Memory B cell (primary cell): ENCODE measurements at regions not wholly inside any gene's neighbourhood (a gene's known extent, or its start where the extent isn't known, plus 50 kb on each side); places are given as distances from the start of the nearest gene placed in this dataset.

Source experiments
- ATAC-seq: fragments of 150-1000 bp; cut with Tn5 transposase; 2 replicates; pipeline ENCODE4 v1.10.0; 2021; ENCODE audit warnings: low read depth, mild to moderate bottlenecking, moderate library complexity
- DNase-seq, 2 donors: peaks; one replicate each; pipeline ENCODE4 v3.0.0; 2022; ENCODE audit warnings: low spot score in 2 of 2
- H3K27ac Mint-ChIP-seq: one replicate; pipeline ENCODE4 v1.8.0; 2022; ENCODE audit warnings: mild to moderate bottlenecking, moderate library complexity, mixed read lengths
- H3K27me3 Mint-ChIP-seq: one replicate; pipeline ENCODE4 v1.8.0; 2022; ENCODE audit warnings: mixed read lengths
- H3K36me3 Mint-ChIP-seq: one replicate; pipeline ENCODE4 v1.8.0; 2022; ENCODE audit warnings: mild to moderate bottlenecking, mixed read lengths
- H3K4me1 Mint-ChIP-seq: one replicate; pipeline ENCODE4 v1.8.0; 2022; ENCODE audit warnings: mixed read lengths
- H3K4me3 Mint-ChIP-seq: one replicate; pipeline ENCODE4 v1.8.0; 2022; ENCODE audit warnings: mild to moderate bottlenecking, moderate library complexity, mixed read lengths
- H3K9me3 Mint-ChIP-seq: one replicate; pipeline ENCODE4 v1.8.0; 2022; ENCODE audit warnings: mixed read lengths

DNA sequence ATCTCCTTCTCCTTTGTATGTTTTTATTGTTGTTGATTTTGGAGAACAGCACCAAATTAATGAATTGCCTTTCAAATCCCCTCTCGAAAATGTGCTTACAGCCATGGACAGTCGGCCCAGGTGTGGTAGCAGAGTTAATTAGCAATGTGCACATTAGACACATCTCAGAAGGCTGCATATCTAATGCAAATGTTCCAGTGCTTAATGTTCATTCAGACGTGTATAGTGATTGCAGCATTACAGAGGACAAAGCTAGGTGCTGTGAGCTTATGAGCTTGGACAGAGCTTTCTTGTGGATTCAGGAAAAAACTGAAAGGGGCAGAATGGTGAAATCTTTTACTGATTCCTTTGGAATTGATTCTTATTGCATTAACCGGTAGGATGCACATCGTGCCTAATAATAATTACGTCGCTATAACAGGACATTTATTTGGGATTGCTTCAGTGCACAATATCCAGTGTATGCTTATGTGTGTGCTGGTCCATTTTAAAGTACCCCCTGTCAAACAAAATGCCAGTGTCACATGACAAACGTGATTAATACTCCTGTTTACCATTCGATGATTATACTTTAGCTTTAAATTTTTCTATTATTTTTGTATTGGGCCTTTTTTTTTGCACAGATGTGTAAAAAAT lies 552.9 kb upstream of the EPHA5 start:
- no peak overlapping the region for H3K27ac Mint-ChIP-seq
- no peaks in the 10 kb centered on the region for H3K36me3 Mint-ChIP-seq
- no peaks in the 10 kb centered on the region for H3K4me1 Mint-ChIP-seq
- DNase-seq = no peak
- ATAC-seq = no peak
- H3K27me3 Mint-ChIP-seq = no peaks in the 10 kb centered on the region
- no peak overlapping the region for H3K4me3 Mint-ChIP-seq
- peaks cover 2% of the 10 kb centered on the region for H3K9me3 Mint-ChIP-seq

DNA sequence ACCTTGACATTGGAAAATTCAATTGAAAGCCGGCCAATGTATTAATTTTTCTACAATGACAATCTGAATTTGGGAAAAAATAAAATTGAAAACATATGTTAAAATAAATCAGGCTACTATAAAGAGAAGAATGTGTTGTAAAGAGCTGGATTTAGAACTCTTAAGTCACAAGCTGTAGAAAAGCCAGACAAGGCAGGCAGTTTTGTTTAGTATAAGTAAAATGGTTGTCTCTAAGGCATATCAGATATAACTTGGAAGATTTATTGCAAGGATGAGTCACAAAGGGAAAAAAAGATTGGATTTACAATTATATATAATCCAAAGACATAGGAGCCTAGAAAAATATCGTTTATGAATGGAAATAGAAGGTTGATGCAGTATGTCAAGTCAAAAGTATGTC lies 549.1 kb upstream of the EPHA5 start:
- Mint-ChIP-seq H3K4me3 (no peak overlapping the region), H3K4me1 (no peaks in the 10 kb centered on the region), H3K36me3 (no peaks in the 10 kb centered on the region), H3K9me3 (peaks cover 2% of the 10 kb centered on the region), H3K27ac (no peak overlapping the region), H3K27me3 (no peaks in the 10 kb centered on the region)
- DNase-seq (no peak), ATAC-seq (no peak)

GRCh38 chr4:66216252-66216651 lies 546.0 kb upstream of the EPHA5 start:
- H3K36me3 Mint-ChIP-seq = no peaks in the 10 kb centered on the region
- no peaks in the 10 kb centered on the region for H3K4me1 Mint-ChIP-seq
- H3K4me3 Mint-ChIP-seq = no peak overlapping the region
- ATAC-seq = no peak
- DNase-seq = no peak
- peaks cover 3% of the 10 kb centered on the region for H3K9me3 Mint-ChIP-seq
- H3K27ac Mint-ChIP-seq = no peak overlapping the region
- no peaks in the 10 kb centered on the region for H3K27me3 Mint-ChIP-seq

- H3K4me1 Mint-ChIP-seq = no peaks in the 10 kb centered on the region
- no peak overlapping the region for H3K4me3 Mint-ChIP-seq
- H3K36me3 Mint-ChIP-seq = no peaks in the 10 kb centered on the region
- no peak for DNase-seq
- H3K27me3 Mint-ChIP-seq = no peaks in the 10 kb centered on the region
- ATAC-seq = no peak
- H3K9me3 Mint-ChIP-seq = peaks cover 7% of the 10 kb centered on the region
- H3K27ac Mint-ChIP-seq = no peak overlapping the region
These were observed 542.2 kb upstream of the EPHA5 start for GRCh38 chr4:66212489-66212888.

DNA sequence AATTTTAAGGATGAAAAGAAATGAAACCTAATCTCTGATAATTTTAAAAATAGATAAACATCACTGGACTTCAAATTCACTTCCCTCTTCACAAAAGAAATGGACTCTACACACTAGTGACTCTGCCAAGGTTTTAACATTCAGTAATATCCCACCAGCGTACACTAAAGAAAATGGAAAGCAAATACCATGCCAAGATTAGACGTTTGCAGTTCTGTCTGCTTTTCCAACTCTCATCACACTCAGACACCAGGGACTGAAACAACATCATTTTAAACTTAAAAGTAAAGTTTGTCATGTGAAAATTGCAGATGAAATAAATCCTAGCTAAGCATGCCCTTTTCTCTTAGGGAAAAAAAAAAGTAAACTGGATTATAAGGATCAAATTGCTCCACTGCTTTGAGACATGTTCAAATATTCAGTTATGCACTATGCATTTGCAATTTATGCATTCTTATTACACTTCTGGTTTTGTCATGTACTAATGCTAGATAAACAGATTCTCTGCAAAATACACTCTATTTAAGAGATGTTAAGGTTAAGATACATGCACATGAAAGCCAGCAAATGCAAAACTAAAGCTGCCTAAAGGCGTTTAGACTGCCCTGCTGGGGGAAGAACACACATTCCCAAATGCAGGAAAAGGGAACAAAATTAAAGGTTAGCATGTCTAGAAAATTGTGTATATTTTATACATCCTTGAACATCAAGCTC lies 534.4 kb upstream of the EPHA5 start:
- no peak overlapping the region for H3K4me3 Mint-ChIP-seq
- ATAC-seq (no peak), DNase-seq (no peak)
- H3K27ac Mint-ChIP-seq = no peak overlapping the region
- no peaks in the 10 kb centered on the region for H3K4me1 Mint-ChIP-seq
- peaks cover 5% of the 10 kb centered on the region for H3K9me3 Mint-ChIP-seq
- H3K27me3 Mint-ChIP-seq = no peaks in the 10 kb centered on the region
- H3K36me3 Mint-ChIP-seq = no peaks in the 10 kb centered on the region

DNA sequence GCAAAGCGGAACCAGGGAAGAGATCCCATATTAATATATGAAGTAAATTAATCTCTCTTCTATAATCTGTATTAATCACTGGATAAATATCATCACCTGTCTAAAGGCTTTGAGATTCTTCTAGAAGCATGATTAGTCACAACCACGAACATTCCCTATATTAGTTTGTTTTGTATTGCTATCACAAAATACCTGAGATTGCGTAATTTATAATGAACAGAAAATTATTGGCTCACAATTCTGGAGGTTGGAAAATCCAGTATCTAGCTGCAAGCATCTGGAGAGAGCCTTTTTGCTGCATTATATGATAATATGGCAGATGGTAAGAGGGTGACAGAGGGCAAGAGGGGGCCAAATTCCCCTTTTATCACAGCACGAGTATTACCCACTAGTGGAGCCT lies 532.6 kb upstream of the EPHA5 start:
- Mint-ChIP-seq H3K27me3 (no peaks in the 10 kb centered on the region), H3K4me3 (no peak overlapping the region), H3K9me3 (peaks cover 6% of the 10 kb centered on the region), H3K36me3 (no peaks in the 10 kb centered on the region), H3K27ac (no peak overlapping the region), H3K4me1 (no peaks in the 10 kb centered on the region)
- ATAC-seq = no peak
- DNase-seq = no peak

- DNase-seq (no peak), ATAC-seq (no peak)
- no peak overlapping the region for H3K27ac Mint-ChIP-seq
- H3K9me3 Mint-ChIP-seq = peaks cover 10% of the 10 kb centered on the region
- H3K4me1 Mint-ChIP-seq = no peaks in the 10 kb centered on the region
- no peaks in the 10 kb centered on the region for H3K36me3 Mint-ChIP-seq
- no peak overlapping the region for H3K4me3 Mint-ChIP-seq
- no peaks in the 10 kb centered on the region for H3K27me3 Mint-ChIP-seq
These were observed 527.2 kb upstream of the EPHA5 start for GRCh38 chr4:66197451-66197850.

GRCh38 chr4:66193487-66193886 lies 523.2 kb upstream of the EPHA5 start:
- Mint-ChIP-seq H3K4me1 (no peaks in the 10 kb centered on the region), H3K9me3 (peaks cover 6% of the 10 kb centered on the region), H3K27ac (no peak overlapping the region), H3K4me3 (no peak overlapping the region), H3K27me3 (no peaks in the 10 kb centered on the region), H3K36me3 (no peaks in the 10 kb centered on the region)
- ATAC-seq (no peak), DNase-seq (no peak)

GRCh38 chr4:66187175-66187720 lies 517.0 kb upstream of the EPHA5 start:
- Mint-ChIP-seq H3K27ac (no peak overlapping the region), H3K4me1 (no peaks in the 10 kb centered on the region), H3K4me3 (no peak overlapping the region), H3K36me3 (no peaks in the 10 kb centered on the region), H3K9me3 (no peaks in the 10 kb centered on the region), H3K27me3 (no peaks in the 10 kb centered on the region)
- no peak for DNase-seq
- ATAC-seq = no peak

GRCh38 chr4:66186095-66186494 lies 515.8 kb upstream of the EPHA5 start:
- DNase-seq (no peak), ATAC-seq (no peak)
- no peaks in the 10 kb centered on the region for H3K4me1 Mint-ChIP-seq
- peaks cover 4% of the 10 kb centered on the region for H3K9me3 Mint-ChIP-seq
- no peaks in the 10 kb centered on the region for H3K27me3 Mint-ChIP-seq
- no peak overlapping the region for H3K27ac Mint-ChIP-seq
- H3K4me3 Mint-ChIP-seq = no peak overlapping the region
- no peaks in the 10 kb centered on the region for H3K36me3 Mint-ChIP-seq

DNA sequence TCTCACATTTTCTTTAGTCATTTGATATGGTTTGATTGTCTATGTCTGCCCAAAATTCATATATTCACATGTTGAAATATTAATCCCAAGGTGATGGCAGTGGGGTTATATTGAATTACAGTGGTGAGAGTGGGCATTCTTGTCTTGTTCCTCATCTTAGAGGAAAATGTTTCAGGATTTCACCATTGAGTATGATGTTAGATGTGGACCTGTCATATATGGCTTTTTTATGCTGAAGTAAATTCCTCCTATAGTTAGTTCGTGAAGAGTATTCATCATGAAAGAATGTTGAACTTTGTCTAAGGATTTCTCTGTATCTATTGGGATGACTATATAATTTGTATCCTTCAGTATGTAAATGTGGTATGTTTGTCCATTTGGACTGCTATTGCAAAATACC lies 512.3 kb upstream of the EPHA5 start:
- Mint-ChIP-seq H3K4me3 (no peak overlapping the region), H3K36me3 (no peaks in the 10 kb centered on the region), H3K9me3 (peaks cover 4% of the 10 kb centered on the region), H3K27me3 (no peaks in the 10 kb centered on the region), H3K4me1 (no peaks in the 10 kb centered on the region), H3K27ac (no peak overlapping the region)
- ATAC-seq = no peak
- no peak for DNase-seq

GRCh38 chr4:66178906-66179305 lies 508.6 kb upstream of the EPHA5 start:
- ATAC-seq (no peak), DNase-seq (no peak)
- H3K36me3 Mint-ChIP-seq = no peaks in the 10 kb centered on the region
- H3K4me1 Mint-ChIP-seq = no peaks in the 10 kb centered on the region
- no peak overlapping the region for H3K27ac Mint-ChIP-seq
- H3K4me3 Mint-ChIP-seq = no peak overlapping the region
- H3K9me3 Mint-ChIP-seq = peaks cover 6% of the 10 kb centered on the region
- H3K27me3 Mint-ChIP-seq = no peaks in the 10 kb centered on the region

DNA sequence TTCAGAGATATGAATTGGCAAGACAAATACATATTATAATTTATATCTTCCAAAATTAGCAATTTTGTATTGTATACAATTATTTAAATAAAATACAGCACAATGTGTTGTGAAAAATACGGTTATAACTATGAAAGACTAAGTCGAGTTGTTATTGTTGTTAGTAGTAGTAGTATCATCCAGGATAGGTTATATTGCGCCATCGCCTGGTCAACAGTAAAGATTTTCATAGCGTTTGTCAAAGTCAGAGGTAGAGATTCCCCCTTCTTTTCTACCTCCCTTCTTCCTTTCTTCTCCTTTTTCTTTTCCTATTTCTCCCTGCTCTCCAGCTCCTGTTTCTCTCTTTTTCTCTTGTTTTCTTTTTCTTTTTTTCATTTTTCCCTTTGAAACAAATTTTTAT lies 499.1 kb upstream of the EPHA5 start:
- Mint-ChIP-seq H3K9me3 (peaks cover 4% of the 10 kb centered on the region), H3K27ac (no peak overlapping the region), H3K36me3 (no peaks in the 10 kb centered on the region), H3K4me3 (no peak overlapping the region), H3K27me3 (no peaks in the 10 kb centered on the region), H3K4me1 (no peaks in the 10 kb centered on the region)
- DNase-seq (no peak), ATAC-seq (no peak)

- Mint-ChIP-seq H3K9me3 (peaks cover 3% of the 10 kb centered on the region), H3K27ac (no peak overlapping the region), H3K27me3 (no peaks in the 10 kb centered on the region), H3K4me3 (no peak overlapping the region), H3K36me3 (no peaks in the 10 kb centered on the region), H3K4me1 (no peaks in the 10 kb centered on the region)
- ATAC-seq = no peak
- DNase-seq = no peak
These were observed 494.6 kb upstream of the EPHA5 start for GRCh38 chr4:66164869-66165268.

DNA sequence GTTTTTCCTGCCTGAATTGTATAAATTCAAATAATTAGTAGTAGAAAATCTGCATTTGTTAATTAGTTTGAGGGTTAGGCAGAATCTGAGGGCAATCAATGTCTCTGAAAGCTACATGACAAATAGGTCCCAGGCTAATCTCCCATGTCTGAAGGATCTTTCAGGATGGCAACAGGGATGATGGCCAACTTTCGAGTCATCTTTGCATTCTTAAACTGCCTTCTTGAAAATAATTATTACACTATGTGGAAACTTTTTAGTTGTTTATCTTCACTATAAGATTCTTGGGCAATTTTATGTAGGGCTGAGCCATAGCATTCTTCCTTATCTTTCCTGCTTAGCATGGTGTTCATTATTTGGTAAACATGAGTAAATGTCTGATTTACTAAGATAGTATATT lies 490.3 kb upstream of the EPHA5 start:
- Mint-ChIP-seq H3K27me3 (no peaks in the 10 kb centered on the region), H3K27ac (no peak overlapping the region), H3K4me3 (no peak overlapping the region), H3K9me3 (peaks cover 4% of the 10 kb centered on the region), H3K36me3 (no peaks in the 10 kb centered on the region), H3K4me1 (no peaks in the 10 kb centered on the region)
- DNase-seq (no peak), ATAC-seq (no peak)
